Colonic mucosa (tissue), 4 donors: ENCODE measurements at regions not wholly inside any gene's neighbourhood (a gene's known extent, or its start where the extent isn't known, plus 50 kb on each side); places are given as distances from the start of the nearest gene placed in this dataset.

Experiments used
- DNase-seq: peaks from one replicate; pipeline ENCODE4 v3.0.0-alpha.2; 2020
- H3K27ac ChIP-seq: fragments of 200-600 bp; one replicate; pipeline ENCODE4 v1.8.0; 2021
- H3K27me3 ChIP-seq: fragments of 200-600 bp; one replicate; pipeline ENCODE4 v1.8.0; 2021
- H3K36me3 ChIP-seq: fragments of 200-600 bp; one replicate; pipeline ENCODE4 v1.8.0; 2021
- H3K4me1 ChIP-seq: fragments of 200-600 bp; one replicate; pipeline ENCODE4 v1.8.0; 2021; ENCODE audit warnings: mild to moderate bottlenecking
- H3K4me3 ChIP-seq: fragments of 200-600 bp; one replicate; pipeline ENCODE4 v1.8.0; 2021
- H3K9ac ChIP-seq, 2 donors: one replicate each; pipeline ENCODE4 v1.7.0; 2013; ENCODE audit warnings: control low read depth in 2 of 2, low read depth in 2 of 2, low read length in 2 of 2
- H3K9me3 ChIP-seq: fragments of 200-600 bp; one replicate; pipeline ENCODE4 v1.8.0; 2021
- CTCF ChIP-seq: fragments of 200-600 bp; IDR thresholded peaks from one replicate; pipeline ENCODE4 v1.8.0; 2022; ENCODE audit warnings: antibody characterized with exemption, mild to moderate bottlenecking
- intact Hi-C: fragments of 100-400 bp; cut with DNase I; formaldehyde crosslinking; loops from one replicate; pipeline ENCODE4 v1.14.1; 2022
- donor health status: healthy.
- donor health status: DM: no; HTN: no; CAD: no.
- donor health status: DM: no; HTN: no; CAD: no.

GRCh38 chr12:111112311-111113098 lies 192.1 kb upstream of the MYL2 start:
- intact Hi-C loops, result no loop called here

GRCh38 chr12:111111681-111112080 lies 191.3 kb upstream of the MYL2 start:
- DNase-seq, result no peak
- intact Hi-C loops, result no loop called here
- Histone ChIP-seq H3K27me3 (no peaks in the 10 kb centered on the region), H3K27ac (no peak overlapping the region), H3K4me1 (no peaks in the 10 kb centered on the region), H3K36me3 (no peaks in the 10 kb centered on the region), H3K9ac (no peak overlapping the region), H3K9me3 (no peaks in the 10 kb centered on the region), H3K4me3 (no peak overlapping the region)
- no peak for TF ChIP-seq CTCF

More at GRCh38 chr12:111112311-111113098, 192.1 kb upstream of the MYL2 start:
- no peaks in the 10 kb centered on the region for H3K27me3 ChIP-seq
- no peaks in the 10 kb centered on the region for H3K36me3 ChIP-seq
- H3K27ac ChIP-seq, result no peak overlapping the region
- H3K9ac ChIP-seq, result no peak overlapping the region
- no peaks in the 10 kb centered on the region for H3K9me3 ChIP-seq
- DNase-seq, result no peak
- H3K4me3 ChIP-seq, result no peak overlapping the region
- TF ChIP-seq CTCF, result no peak
- no peaks in the 10 kb centered on the region for H3K4me1 ChIP-seq

GRCh38 chr12:111110556-111110955 lies 190.2 kb upstream of the MYL2 start:
- H3K4me3 ChIP-seq, result no peak overlapping the region

GRCh38 chr12:111108726-111109125 lies 188.3 kb upstream of the MYL2 start:
- TF ChIP-seq CTCF, result no peak
- Histone ChIP-seq H3K27me3 (no peaks in the 10 kb centered on the region), H3K36me3 (no peaks in the 10 kb centered on the region), H3K9ac (no peak overlapping the region), H3K4me1 (no peaks in the 10 kb centered on the region), H3K9me3 (no peaks in the 10 kb centered on the region), H3K27ac (no peak overlapping the region), H3K4me3 (no peak overlapping the region)
- intact Hi-C loops, result no loop called here
- DNase-seq, result no peak

More at GRCh38 chr12:111110556-111110955, 190.2 kb upstream of the MYL2 start:
- Histone ChIP-seq H3K4me1 (no peaks in the 10 kb centered on the region), H3K27ac (no peak overlapping the region), H3K27me3 (no peaks in the 10 kb centered on the region), H3K9me3 (no peaks in the 10 kb centered on the region), H3K9ac (no peak overlapping the region), H3K36me3 (no peaks in the 10 kb centered on the region)
- TF ChIP-seq CTCF, result no peak
- DNase-seq, result no peak
- intact Hi-C loops, result no loop called here

- no peak overlapping the region for H3K4me3 ChIP-seq
- H3K27ac ChIP-seq, result no peak overlapping the region
- no peak for DNase-seq
- H3K36me3 ChIP-seq, result no peaks in the 10 kb centered on the region
- no peaks in the 10 kb centered on the region for H3K27me3 ChIP-seq
- no peaks in the 10 kb centered on the region for H3K9me3 ChIP-seq
- no peak for TF ChIP-seq CTCF
- H3K4me1 ChIP-seq, result no peaks in the 10 kb centered on the region
- no peak overlapping the region for H3K9ac ChIP-seq
- intact Hi-C loops, result no loop called here
Observed at GRCh38 chr12:111107392-111108178, 187.2 kb upstream of the MYL2 start.
